ENCODE measurements at regions not wholly inside any gene's neighbourhood (a gene's known extent, or its start where the extent isn't known, plus 50 kb on each side); places are given as distances from the start of the nearest gene placed in this dataset.

GRCh38 chr6:170025935-170026750, 264.7 kb downstream of the DLL1 start:
- DNase-seq, result no peak

GRCh38 chr6:170025341-170025911, 265.5 kb downstream of the DLL1 start:
- no peak for DNase-seq

- no peak for DNase-seq
Observed at GRCh38 chr6:170024940-170025339, 265.9 kb downstream of the DLL1 start.

- DNase-seq, result no peak
Observed at GRCh38 chr6:170023620-170024521, 267.0 kb downstream of the DLL1 start.

- no peak for DNase-seq
Observed at GRCh38 chr6:170022827-170023619, 267.9 kb downstream of the DLL1 start.

GRCh38 chr6:170022291-170022722, 268.6 kb downstream of the DLL1 start:
- no peak for DNase-seq

- no peak for DNase-seq
Observed at GRCh38 chr6:170021579-170021978, 269.3 kb downstream of the DLL1 start.

- DNase-seq, result no peak
Observed at GRCh38 chr6:170019818-170020583, 268.6 kb downstream of the ERMARD start.

- DNase-seq, result no peak
Observed at GRCh38 chr6:170018936-170019817, 267.8 kb downstream of the ERMARD start.

GRCh38 chr6:170018422-170018935, 267.1 kb downstream of the ERMARD start:
- DNase-seq, result no peak

- no peak for DNase-seq
Observed at GRCh38 chr6:170017603-170018320, 266.3 kb downstream of the ERMARD start.

GRCh38 chr6:170013815-170014214, 262.4 kb downstream of the ERMARD start:
- no peak for DNase-seq

GRCh38 chr6:170012037-170012330, 260.6 kb downstream of the ERMARD start:
- DNase-seq, result no peak

- DNase-seq, result peak in 1 of 2 experiments; percentile 3
Observed at GRCh38 chr6:170011204-170012036, 260.0 kb downstream of the ERMARD start.

GRCh38 chr6:170010665-170011203, 259.3 kb downstream of the ERMARD start:
- DNase-seq, result peak in 1 of 2 experiments; percentile 5

- DNase-seq, result no peak
Observed at GRCh38 chr6:170008294-170008785, 256.9 kb downstream of the ERMARD start.

GRCh38 chr6:170007468-170008293, 256.3 kb downstream of the ERMARD start:
- no peak for DNase-seq

All from activated T-cell treated with anti-CD3 and anti-CD28 coated beads, Interleukin-2, amount 50 U/mL, for 48 hours (primary cell).